ENCODE measurements at regions not wholly inside any gene's neighbourhood (a gene's known extent, or its start where the extent isn't known, plus 50 kb on each side); places are given as distances from the start of the nearest gene placed in this dataset.

DNA sequence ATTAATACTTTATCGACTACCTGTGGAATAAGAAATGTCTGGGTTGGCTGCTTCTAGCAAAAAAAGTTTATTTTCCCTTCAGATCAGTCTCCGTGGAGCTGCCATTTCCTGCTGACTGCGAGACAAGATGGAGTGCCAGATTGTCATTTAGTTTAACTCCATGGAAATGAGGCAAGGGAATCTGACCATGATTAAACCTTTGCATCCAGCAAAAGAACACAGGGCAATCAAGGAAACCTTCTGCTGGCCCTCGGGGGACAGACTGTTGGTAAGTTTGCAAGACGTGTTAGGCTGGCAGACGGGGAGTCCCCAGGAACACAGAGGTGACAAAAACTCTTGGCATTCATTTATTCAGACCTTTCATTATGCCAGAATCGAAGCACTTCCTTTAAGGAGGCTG, 52.2 kb upstream of the SPACA1 start:
- H3K27me3 ChIP-seq (ENCODE audit: insufficient read depth, low read length): peaks cover 9% of the 10 kb centered on the region
- H3K9me3 ChIP-seq (ENCODE audit: low read depth, low read length): no peaks in the 10 kb centered on the region
- no peaks in the 10 kb centered on the region for H3K4me1 ChIP-seq (ENCODE audit: insufficient read depth, low read length)
- H3K4me3 ChIP-seq (ENCODE audit: low read length): no peak overlapping the region

DNA sequence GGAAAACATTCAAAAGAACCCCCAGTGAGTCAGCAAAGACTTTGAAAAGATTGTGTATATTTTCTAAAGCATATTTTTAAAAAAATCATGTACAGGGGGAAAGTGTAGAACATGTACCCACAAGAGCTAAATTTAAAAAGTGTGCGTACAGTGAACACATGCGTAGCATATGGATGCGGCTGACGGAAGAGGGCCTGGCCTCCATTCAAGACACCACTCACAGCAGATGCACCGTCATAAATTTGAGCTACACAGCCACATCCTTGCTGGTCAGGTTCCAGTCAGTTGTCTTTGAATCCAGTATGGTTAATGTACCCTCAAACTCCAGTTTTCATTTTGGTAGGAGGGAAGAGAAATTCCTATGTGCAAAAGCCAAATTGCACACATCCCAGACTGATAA, 54.3 kb upstream of the SPACA1 start:
- Histone ChIP-seq H3K4me1 (ENCODE audit: insufficient read depth, low read length) (no peaks in the 10 kb centered on the region), H3K4me3 (ENCODE audit: low read length) (no peak overlapping the region)

DNA sequence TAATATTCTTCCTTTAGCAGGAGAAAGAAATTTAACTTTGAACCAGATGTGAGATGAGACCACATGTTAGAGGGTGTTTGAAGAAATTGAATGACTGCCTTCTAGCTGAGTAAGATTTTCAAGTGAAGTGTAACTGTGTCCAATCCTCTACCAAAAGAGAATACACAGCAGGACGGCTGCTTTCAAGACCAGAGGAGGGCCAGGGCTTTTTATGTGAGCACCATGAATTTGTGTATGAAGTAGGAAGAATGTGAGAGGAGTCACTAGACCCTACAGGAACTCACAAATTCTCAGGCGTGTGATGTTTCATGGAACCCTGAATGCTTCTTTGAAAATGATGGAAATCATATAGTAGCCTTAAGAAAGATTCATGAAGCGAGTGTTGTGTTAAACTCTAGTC, 56.8 kb upstream of the SPACA1 start:
- Histone ChIP-seq H3K9me3 (ENCODE audit: low read depth, low read length) (no peaks in the 10 kb centered on the region), H3K4me1 (ENCODE audit: insufficient read depth, low read length) (no peaks in the 10 kb centered on the region)

More for the DNA sequence above, 54.3 kb upstream of the SPACA1 start:
- H3K27me3 ChIP-seq (ENCODE audit: insufficient read depth, low read length): peaks cover 3% of the 10 kb centered on the region
- H3K9me3 ChIP-seq (ENCODE audit: low read depth, low read length): no peaks in the 10 kb centered on the region

DNA sequence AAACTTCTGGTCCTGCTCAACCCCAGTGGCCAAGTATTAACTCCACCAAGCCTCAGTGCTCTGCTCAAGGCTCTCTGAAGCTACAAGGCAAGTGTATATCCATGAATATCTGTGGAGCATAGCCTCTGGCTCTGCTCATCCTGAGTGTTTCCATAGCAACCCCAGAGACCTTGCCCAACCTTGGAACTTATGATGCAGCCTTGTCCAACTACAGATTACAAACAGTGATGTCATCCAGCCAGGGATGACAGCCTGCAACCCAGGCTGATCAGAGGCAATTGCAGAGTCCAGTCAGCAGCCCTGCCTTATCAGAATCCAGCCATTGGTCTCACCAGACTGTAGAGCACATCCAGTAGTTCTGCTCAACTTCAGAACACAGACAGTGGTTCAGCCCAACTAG, 65.5 kb upstream of the SPACA1 start:
- Histone ChIP-seq H3K9me3 (ENCODE audit: low read depth, low read length) (no peaks in the 10 kb centered on the region), H3K4me1 (ENCODE audit: insufficient read depth, low read length) (no peaks in the 10 kb centered on the region), H3K27me3 (ENCODE audit: insufficient read depth, low read length) (peaks cover 6% of the 10 kb centered on the region), H3K4me3 (ENCODE audit: low read length) (no peak overlapping the region)

More for the DNA sequence above, 56.8 kb upstream of the SPACA1 start:
- Histone ChIP-seq H3K4me3 (ENCODE audit: low read length) (no peak overlapping the region), H3K27me3 (ENCODE audit: insufficient read depth, low read length) (no peaks in the 10 kb centered on the region)

DNA sequence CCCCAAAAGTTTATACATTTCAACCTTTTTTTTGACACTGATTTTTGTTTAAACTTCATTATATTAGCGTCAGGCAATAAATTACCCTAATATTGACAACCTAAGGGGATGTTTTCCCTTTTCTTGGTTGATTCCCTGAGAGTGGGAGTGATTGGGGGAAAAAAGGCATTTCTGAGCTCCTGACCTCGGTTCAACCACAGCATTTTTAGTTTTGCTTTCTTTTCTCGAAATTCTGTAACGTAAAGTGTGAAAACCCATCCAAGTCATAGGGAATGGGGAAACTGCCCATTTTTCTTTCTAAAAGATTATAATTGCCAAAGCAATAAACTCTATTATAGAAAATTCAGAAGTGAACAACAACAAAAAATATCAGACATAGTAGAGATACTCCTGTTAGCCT, 67.9 kb upstream of the SPACA1 start:
- H3K4me3 ChIP-seq (ENCODE audit: low read length): no peak overlapping the region
- peaks cover 6% of the 10 kb centered on the region for H3K27me3 ChIP-seq (ENCODE audit: insufficient read depth, low read length)

DNA sequence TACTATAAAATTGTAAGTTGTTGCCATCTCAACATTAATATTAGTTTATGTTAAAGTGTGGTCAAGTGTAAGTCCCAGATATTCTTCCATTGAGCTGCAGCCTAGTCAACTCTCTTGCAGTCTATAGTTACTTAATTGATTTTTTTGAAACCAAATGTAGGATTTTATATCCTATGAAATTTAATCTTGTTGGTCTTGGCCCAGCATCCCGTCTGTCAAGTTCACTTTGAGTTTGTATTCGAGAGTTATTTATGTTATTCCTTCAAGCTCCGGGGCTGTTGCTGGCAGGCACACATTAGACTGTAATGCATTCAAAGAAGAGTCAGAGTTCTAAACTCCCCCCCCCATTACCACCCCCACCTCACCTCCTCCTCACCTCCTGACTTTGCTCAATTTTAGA, 71.0 kb upstream of the SPACA1 start:
- Histone ChIP-seq H3K4me1 (ENCODE audit: insufficient read depth, low read length) (no peaks in the 10 kb centered on the region), H3K4me3 (ENCODE audit: low read length) (no peak overlapping the region), H3K9me3 (ENCODE audit: low read depth, low read length) (no peaks in the 10 kb centered on the region), H3K27me3 (ENCODE audit: insufficient read depth, low read length) (peaks cover 3% of the 10 kb centered on the region)

More for the DNA sequence above, 67.9 kb upstream of the SPACA1 start:
- Histone ChIP-seq H3K4me1 (ENCODE audit: insufficient read depth, low read length) (no peaks in the 10 kb centered on the region), H3K9me3 (ENCODE audit: low read depth, low read length) (no peaks in the 10 kb centered on the region)

DNA sequence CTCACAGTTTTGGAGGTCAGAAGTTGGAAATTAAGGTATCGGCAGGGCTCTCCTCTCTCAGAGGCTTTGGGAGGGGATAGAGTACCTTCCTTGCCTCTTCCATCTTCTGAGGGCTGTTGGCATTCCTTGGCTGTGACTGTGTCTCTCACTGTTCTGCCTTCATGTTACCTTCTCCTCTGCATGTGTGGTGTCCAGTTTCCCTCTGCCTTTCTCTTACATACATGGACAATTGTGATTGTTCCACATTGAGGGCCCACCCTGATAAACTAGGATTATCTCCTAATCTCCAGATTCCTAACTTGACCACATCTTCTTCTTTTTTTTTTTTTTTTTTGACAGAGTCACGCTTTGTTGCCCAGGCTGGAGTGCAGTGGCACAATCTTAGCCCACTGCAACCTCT, 72.1 kb upstream of the SPACA1 start:
- Histone ChIP-seq H3K4me1 (ENCODE audit: insufficient read depth, low read length) (no peaks in the 10 kb centered on the region), H3K4me3 (ENCODE audit: low read length) (no peak overlapping the region), H3K27me3 (ENCODE audit: insufficient read depth, low read length) (peaks cover 8% of the 10 kb centered on the region), H3K9me3 (ENCODE audit: low read depth, low read length) (no peaks in the 10 kb centered on the region)

DNA sequence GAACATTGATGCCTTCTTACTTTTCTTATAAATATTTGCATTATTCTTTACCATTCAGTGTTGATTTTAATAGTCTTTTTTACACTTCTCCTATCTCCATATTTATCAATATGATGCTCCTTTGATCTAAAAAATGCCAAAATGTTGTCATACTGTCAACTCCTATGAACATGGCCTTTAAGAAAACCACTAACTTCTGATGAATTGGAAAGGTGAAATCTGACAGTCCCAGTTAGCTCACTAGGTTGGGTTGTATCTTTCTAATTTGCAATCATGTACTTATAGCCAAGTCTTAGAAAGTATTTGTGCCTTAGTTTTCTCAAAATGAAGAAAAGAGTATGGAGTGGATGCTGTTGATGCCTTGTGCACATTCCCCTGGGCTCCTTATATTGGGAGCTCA, 75.4 kb upstream of the SPACA1 start:
- peaks cover 7% of the 10 kb centered on the region for H3K4me1 ChIP-seq (ENCODE audit: insufficient read depth, low read length)
- H3K9me3 ChIP-seq (ENCODE audit: low read depth, low read length): no peaks in the 10 kb centered on the region
- H3K4me3 ChIP-seq (ENCODE audit: low read length): no peak overlapping the region
- H3K27me3 ChIP-seq (ENCODE audit: insufficient read depth, low read length): peaks cover 35% of the 10 kb centered on the region

DNA sequence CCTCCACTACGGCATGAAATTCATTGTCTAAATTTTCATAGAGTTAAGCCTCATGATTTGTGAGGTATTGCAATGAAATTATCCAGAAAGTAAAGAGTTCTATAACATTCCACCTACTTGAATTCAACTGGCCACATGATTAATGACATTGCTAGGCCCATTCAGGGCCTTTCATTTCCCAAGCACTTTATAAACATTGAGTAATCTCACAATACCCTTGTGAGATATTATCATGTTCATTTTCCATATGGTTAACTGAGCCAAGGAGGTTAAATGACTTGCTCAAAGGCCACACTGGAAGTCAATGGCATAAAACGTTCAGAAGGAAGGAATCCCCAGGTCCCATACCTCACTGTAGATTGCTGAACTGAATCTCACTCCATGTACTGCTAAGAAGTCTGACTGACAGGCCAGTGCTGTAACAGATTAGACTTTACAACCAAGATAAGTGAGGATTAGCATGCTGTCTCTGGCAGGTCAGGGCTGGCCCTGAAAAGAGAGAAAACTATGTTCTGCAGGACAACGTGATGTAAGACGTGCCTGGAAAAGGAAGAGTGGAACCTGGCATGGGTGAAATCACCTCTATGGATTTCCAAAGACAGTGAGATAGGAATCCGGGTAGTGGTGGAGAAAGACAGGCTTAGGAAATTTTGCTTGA, 75.9 kb upstream of the SPACA1 start:
- Histone ChIP-seq H3K9me3 (ENCODE audit: low read depth, low read length) (no peaks in the 10 kb centered on the region), H3K27me3 (ENCODE audit: insufficient read depth, low read length) (peaks cover 35% of the 10 kb centered on the region), H3K4me3 (ENCODE audit: low read length) (no peak overlapping the region), H3K4me1 (ENCODE audit: insufficient read depth, low read length) (peaks cover 7% of the 10 kb centered on the region)

DNA sequence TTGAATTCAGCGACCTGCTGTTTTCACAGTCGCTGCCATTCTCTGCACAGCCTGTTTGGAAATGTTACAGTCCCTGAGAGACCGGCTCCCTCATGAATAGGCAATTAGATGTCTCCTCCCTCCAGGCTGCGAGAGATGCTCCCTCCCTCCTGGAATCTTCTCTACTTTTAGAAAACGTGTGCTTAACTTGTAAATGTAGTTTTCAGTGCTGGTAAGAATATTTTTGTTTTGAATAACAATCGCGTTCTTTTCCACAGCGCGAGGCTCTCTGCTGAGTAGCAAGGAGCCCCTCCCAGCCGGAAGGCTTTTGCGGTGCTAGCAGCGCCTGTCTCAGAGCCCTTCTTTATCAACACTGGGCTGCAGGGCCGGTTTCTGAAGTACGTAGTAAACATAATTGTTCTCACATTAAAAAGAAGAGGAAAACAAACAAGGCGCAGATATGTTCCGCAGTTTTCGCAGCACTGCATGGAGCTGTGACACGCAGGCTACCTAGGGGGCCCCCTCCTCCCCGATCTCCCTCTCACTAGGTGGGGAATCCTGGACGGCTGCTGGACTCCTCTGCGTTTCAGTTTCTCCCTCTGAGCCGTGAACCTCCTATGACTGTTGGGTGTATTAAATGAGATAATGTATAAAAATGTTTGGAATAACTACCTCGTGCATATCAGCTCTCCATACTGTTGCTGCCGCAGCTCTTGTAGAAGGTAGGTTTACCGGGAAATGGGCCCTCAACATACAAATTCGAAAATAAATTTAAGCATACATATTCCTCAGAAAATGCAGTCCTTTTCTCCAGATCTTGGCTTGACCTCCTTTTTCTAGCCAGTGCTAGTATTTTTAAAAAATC, 79.0 kb upstream of the SPACA1 start:
- H3K4me3 ChIP-seq (ENCODE audit: low read length): no peak overlapping the region
- peaks cover 35% of the 10 kb centered on the region for H3K27me3 ChIP-seq (ENCODE audit: insufficient read depth, low read length)
- no peaks in the 10 kb centered on the region for H3K9me3 ChIP-seq (ENCODE audit: low read depth, low read length)

DNA sequence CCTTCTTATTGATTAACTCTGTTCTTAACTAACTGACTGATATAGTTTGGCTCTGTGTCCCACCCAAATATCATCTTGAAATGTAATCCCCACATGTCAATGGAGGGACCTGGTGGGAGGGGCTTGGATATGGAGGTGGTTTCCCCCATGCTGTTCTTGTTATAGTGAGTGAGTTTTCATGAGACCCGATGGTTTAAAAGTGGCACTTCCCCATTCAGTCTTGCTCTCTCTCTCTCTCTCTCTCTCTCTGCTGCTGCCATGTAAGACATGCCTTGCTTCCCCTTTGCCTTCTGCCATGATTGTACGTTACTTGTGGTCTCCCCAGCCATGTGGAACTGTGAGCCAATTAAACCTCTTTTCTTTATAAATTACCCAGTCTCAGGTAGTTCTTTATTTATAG, 81.8 kb upstream of the SPACA1 start:
- no peak overlapping the region for H3K4me3 ChIP-seq (ENCODE audit: low read length)
- H3K27me3 ChIP-seq (ENCODE audit: insufficient read depth, low read length): peaks cover 37% of the 10 kb centered on the region
- no peaks in the 10 kb centered on the region for H3K9me3 ChIP-seq (ENCODE audit: low read depth, low read length)
- H3K4me1 ChIP-seq (ENCODE audit: insufficient read depth, low read length): peaks cover 7% of the 10 kb centered on the region

More for the DNA sequence above, 79.0 kb upstream of the SPACA1 start:
- peaks cover 7% of the 10 kb centered on the region for H3K4me1 ChIP-seq (ENCODE audit: insufficient read depth, low read length)

DNA sequence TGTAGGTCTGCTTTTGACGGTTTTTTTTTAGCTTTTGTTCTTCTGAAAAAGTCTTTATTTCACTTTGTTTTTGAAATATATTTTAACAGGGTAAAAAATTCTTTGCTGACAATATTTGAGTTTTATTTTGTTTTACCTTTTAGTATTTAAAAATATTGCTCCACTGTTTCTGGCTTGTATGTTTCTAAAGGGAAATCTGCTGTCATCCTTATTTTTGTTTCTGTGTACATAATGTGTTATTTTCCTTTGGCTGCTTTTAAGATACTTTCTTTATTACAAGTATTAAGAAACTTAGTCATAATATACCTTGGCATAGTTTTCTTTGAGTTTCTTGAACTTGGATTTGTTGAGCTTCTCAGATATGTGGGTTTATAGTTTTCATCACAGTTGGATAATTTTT, 88.6 kb upstream of the SPACA1 start:
- Histone ChIP-seq H3K27me3 (ENCODE audit: insufficient read depth, low read length) (peaks cover 21% of the 10 kb centered on the region), H3K9me3 (ENCODE audit: low read depth, low read length) (peaks cover 6% of the 10 kb centered on the region), H3K4me1 (ENCODE audit: insufficient read depth, low read length) (no peaks in the 10 kb centered on the region), H3K4me3 (ENCODE audit: low read length) (no peak overlapping the region)

DNA sequence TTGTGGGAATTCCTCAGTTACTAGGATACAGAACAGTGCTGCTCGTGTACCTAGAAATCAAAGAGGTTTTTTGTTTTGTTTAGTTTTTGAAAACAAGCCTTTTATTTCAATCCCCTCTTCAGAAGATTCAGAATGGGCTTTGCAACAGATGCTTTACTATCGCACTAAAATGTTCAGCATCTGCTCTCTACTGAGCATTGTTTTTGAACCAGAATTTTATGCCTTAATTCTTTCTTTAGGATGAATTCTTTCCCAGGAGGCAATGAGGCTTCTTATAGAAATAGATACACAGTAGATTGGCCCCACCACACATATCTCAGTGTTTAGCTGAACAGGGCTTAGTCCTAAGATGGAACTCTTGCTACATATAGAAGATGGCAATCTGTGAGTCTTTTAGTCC, 95.9 kb upstream of the SPACA1 start:
- no peaks in the 10 kb centered on the region for H3K9me3 ChIP-seq (ENCODE audit: low read depth, low read length)
- H3K4me3 ChIP-seq (ENCODE audit: low read length): no peak overlapping the region
- H3K27me3 ChIP-seq (ENCODE audit: insufficient read depth, low read length): no peaks in the 10 kb centered on the region
- no peaks in the 10 kb centered on the region for H3K4me1 ChIP-seq (ENCODE audit: insufficient read depth, low read length)

DNA sequence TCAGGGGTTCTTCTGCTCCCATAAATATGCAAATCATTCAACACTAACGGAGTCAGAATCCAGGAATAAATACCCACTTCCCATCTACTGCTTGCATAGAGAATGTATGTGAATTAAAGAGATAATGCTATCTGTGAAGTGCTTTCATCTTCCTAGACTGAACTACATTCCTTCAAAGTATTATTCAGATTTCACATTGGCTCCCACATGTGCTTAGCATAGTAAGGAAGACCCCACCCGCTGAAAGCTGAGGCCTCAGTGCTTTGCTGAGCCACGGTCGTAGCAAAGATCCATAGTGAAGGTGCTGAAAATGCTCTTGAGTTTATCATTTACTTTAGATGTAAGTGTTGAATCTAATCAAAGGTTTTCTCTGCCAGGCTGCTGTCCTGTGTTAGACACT, 97.0 kb upstream of the SPACA1 start:
- Histone ChIP-seq H3K27me3 (ENCODE audit: insufficient read depth, low read length) (no peaks in the 10 kb centered on the region), H3K4me1 (ENCODE audit: insufficient read depth, low read length) (no peaks in the 10 kb centered on the region), H3K4me3 (ENCODE audit: low read length) (no peak overlapping the region), H3K9me3 (ENCODE audit: low read depth, low read length) (no peaks in the 10 kb centered on the region)

DNA sequence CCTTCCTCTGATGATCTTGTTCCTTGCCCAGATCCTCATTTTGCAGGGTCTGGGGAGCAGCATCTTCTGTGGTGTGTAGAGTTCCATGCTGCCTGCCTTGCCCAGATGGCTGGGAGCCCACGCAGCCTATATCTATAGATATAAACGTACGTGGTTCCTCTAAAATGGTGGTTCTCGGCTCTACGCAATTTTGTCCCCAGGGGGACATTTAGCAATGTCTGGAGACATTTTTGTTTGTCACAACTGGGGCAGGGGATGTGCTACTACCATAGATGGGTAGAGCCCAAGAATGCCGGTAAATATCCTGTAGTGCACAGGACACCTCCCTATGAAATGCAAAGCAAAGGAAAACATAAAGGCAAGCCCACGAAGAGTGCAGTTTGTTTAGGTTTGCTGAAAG, 98.4 kb upstream of the SPACA1 start:
- Histone ChIP-seq H3K27me3 (ENCODE audit: insufficient read depth, low read length) (no peaks in the 10 kb centered on the region), H3K9me3 (ENCODE audit: low read depth, low read length) (no peaks in the 10 kb centered on the region), H3K4me1 (ENCODE audit: insufficient read depth, low read length) (no peaks in the 10 kb centered on the region), H3K4me3 (ENCODE audit: low read length) (no peak overlapping the region)

DNA sequence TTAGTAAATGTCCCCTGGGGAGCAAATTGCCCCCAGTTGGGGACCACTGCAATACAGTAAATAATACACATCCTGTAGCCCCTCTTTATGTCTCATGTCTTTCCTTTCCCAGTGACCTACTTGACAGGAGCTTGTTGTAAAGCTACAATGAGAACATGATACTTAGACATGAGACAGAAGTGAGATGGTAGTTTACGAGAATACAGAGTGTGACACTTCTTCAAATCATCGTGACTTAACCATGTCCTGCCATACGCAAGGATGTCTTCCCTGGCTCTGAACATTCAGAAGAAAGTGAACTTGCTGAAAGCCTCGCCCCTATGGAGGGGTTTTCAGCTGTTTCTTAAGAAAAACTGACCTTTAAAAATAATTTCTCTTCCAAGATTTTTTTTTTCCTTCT, 101.0 kb upstream of the SPACA1 start:
- Histone ChIP-seq H3K9me3 (ENCODE audit: low read depth, low read length) (no peaks in the 10 kb centered on the region), H3K27me3 (ENCODE audit: insufficient read depth, low read length) (no peaks in the 10 kb centered on the region), H3K4me1 (ENCODE audit: insufficient read depth, low read length) (no peaks in the 10 kb centered on the region), H3K4me3 (ENCODE audit: low read length) (no peak overlapping the region)
